ENCODE measurements at regions not wholly inside any gene's neighbourhood (a gene's known extent, or its start where the extent isn't known, plus 50 kb on each side); places are given as distances from the start of the nearest gene placed in this dataset.

- H3K9me3 ChIP-seq (ENCODE audit: insufficient read depth, low read length): no peaks in the 10 kb centered on the region
- H3K4me1 ChIP-seq (ENCODE audit: insufficient read depth, insufficient read length): no peaks in the 10 kb centered on the region
- no peaks in the 10 kb centered on the region for H3K36me3 ChIP-seq (ENCODE audit: insufficient read depth, insufficient read length, low read length)
- TF ChIP-seq YY1 (IDR thresholded peaks at IDR 0.05; ENCODE audit: insufficient read depth, insufficient read length) (no peak), SUZ12 (IDR thresholded peaks at IDR 0.05; ENCODE audit: extremely low read depth, insufficient read depth, insufficient read length) (no peak), ZNF274 (IDR thresholded peaks at IDR 0.05; ENCODE audit: low read depth, low read length) (no peak)
- H3K27me3 ChIP-seq (ENCODE audit: insufficient read depth, insufficient read length): no peaks in the 10 kb centered on the region
- no peak for DNase-seq (ENCODE audit: low read depth, low spot score)
- no peak overlapping the region for H3K4me3 ChIP-seq (ENCODE audit: insufficient read length, low read depth)
- no peak overlapping the region for H3K9ac ChIP-seq (ENCODE audit: insufficient read length, low read depth)
These were observed 118.2 kb upstream of the SLC5A12 start for GRCh38 chr11:26839911-26840698.

- Histone ChIP-seq H3K4me1 (ENCODE audit: insufficient read depth, insufficient read length) (no peaks in the 10 kb centered on the region), H3K27me3 (ENCODE audit: insufficient read depth, insufficient read length) (no peaks in the 10 kb centered on the region), H3K36me3 (ENCODE audit: insufficient read depth, insufficient read length, low read length) (no peaks in the 10 kb centered on the region), H3K9ac (ENCODE audit: insufficient read length, low read depth) (no peak overlapping the region), H3K4me3 (ENCODE audit: insufficient read length, low read depth) (no peak overlapping the region), H3K9me3 (ENCODE audit: insufficient read depth, low read length) (no peaks in the 10 kb centered on the region)
- no peak for DNase-seq (ENCODE audit: low read depth, low spot score)
- TF ChIP-seq YY1 (IDR thresholded peaks at IDR 0.05; ENCODE audit: insufficient read depth, insufficient read length) (no peak), SUZ12 (IDR thresholded peaks at IDR 0.05; ENCODE audit: extremely low read depth, insufficient read depth, insufficient read length) (no peak), ZNF274 (IDR thresholded peaks at IDR 0.05; ENCODE audit: low read depth, low read length) (no peak)
These were observed 120.1 kb upstream of the SLC5A12 start for GRCh38 chr11:26841818-26842473.

GRCh38 chr11:26842478-26843282, 120.8 kb upstream of the SLC5A12 start:
- no peak for DNase-seq (ENCODE audit: low read depth, low spot score)

GRCh38 chr11:26843539-26843938, 121.7 kb upstream of the SLC5A12 start:
- Histone ChIP-seq H3K9me3 (ENCODE audit: insufficient read depth, low read length) (no peaks in the 10 kb centered on the region), H3K4me3 (ENCODE audit: insufficient read length, low read depth) (no peak overlapping the region), H3K4me1 (ENCODE audit: insufficient read depth, insufficient read length) (no peaks in the 10 kb centered on the region), H3K9ac (ENCODE audit: insufficient read length, low read depth) (no peak overlapping the region), H3K36me3 (ENCODE audit: insufficient read depth, insufficient read length, low read length) (no peaks in the 10 kb centered on the region), H3K27me3 (ENCODE audit: insufficient read depth, insufficient read length) (no peaks in the 10 kb centered on the region)
- no peak for DNase-seq (ENCODE audit: low read depth, low spot score)
- TF ChIP-seq ZNF274 (IDR thresholded peaks at IDR 0.05; ENCODE audit: low read depth, low read length) (no peak), SUZ12 (IDR thresholded peaks at IDR 0.05; ENCODE audit: extremely low read depth, insufficient read depth, insufficient read length) (no peak), YY1 (IDR thresholded peaks at IDR 0.05; ENCODE audit: insufficient read depth, insufficient read length) (no peak)

More at GRCh38 chr11:26842478-26843282, 120.8 kb upstream of the SLC5A12 start:
- Histone ChIP-seq H3K27me3 (ENCODE audit: insufficient read depth, insufficient read length) (no peaks in the 10 kb centered on the region), H3K4me1 (ENCODE audit: insufficient read depth, insufficient read length) (no peaks in the 10 kb centered on the region), H3K9ac (ENCODE audit: insufficient read length, low read depth) (no peak overlapping the region), H3K36me3 (ENCODE audit: insufficient read depth, insufficient read length, low read length) (no peaks in the 10 kb centered on the region), H3K9me3 (ENCODE audit: insufficient read depth, low read length) (no peaks in the 10 kb centered on the region), H3K4me3 (ENCODE audit: insufficient read length, low read depth) (no peak overlapping the region)
- TF ChIP-seq ZNF274 (IDR thresholded peaks at IDR 0.05; ENCODE audit: low read depth, low read length): no peak
- no peak for TF ChIP-seq SUZ12 (IDR thresholded peaks at IDR 0.05; ENCODE audit: extremely low read depth, insufficient read depth, insufficient read length)
- no peak for TF ChIP-seq YY1 (IDR thresholded peaks at IDR 0.05; ENCODE audit: insufficient read depth, insufficient read length)

GRCh38 chr11:26844963-26845362, 123.1 kb upstream of the SLC5A12 start:
- DNase-seq (ENCODE audit: low read depth, low spot score): no peak
- Histone ChIP-seq H3K4me3 (ENCODE audit: insufficient read length, low read depth) (no peak overlapping the region), H3K9me3 (ENCODE audit: insufficient read depth, low read length) (no peaks in the 10 kb centered on the region), H3K36me3 (ENCODE audit: insufficient read depth, insufficient read length, low read length) (no peaks in the 10 kb centered on the region), H3K9ac (ENCODE audit: insufficient read length, low read depth) (no peak overlapping the region), H3K27me3 (ENCODE audit: insufficient read depth, insufficient read length) (no peaks in the 10 kb centered on the region), H3K4me1 (ENCODE audit: insufficient read depth, insufficient read length) (no peaks in the 10 kb centered on the region)
- TF ChIP-seq ZNF274 (IDR thresholded peaks at IDR 0.05; ENCODE audit: low read depth, low read length) (no peak), SUZ12 (IDR thresholded peaks at IDR 0.05; ENCODE audit: extremely low read depth, insufficient read depth, insufficient read length) (no peak), YY1 (IDR thresholded peaks at IDR 0.05; ENCODE audit: insufficient read depth, insufficient read length) (no peak)

GRCh38 chr11:26846227-26846626, 124.4 kb upstream of the SLC5A12 start:
- no peak overlapping the region for H3K9ac ChIP-seq (ENCODE audit: insufficient read length, low read depth)
- no peaks in the 10 kb centered on the region for H3K4me1 ChIP-seq (ENCODE audit: insufficient read depth, insufficient read length)
- no peaks in the 10 kb centered on the region for H3K27me3 ChIP-seq (ENCODE audit: insufficient read depth, insufficient read length)
- H3K9me3 ChIP-seq (ENCODE audit: insufficient read depth, low read length): no peaks in the 10 kb centered on the region
- TF ChIP-seq ZNF274 (IDR thresholded peaks at IDR 0.05; ENCODE audit: low read depth, low read length) (no peak), YY1 (IDR thresholded peaks at IDR 0.05; ENCODE audit: insufficient read depth, insufficient read length) (no peak), SUZ12 (IDR thresholded peaks at IDR 0.05; ENCODE audit: extremely low read depth, insufficient read depth, insufficient read length) (no peak)
- H3K36me3 ChIP-seq (ENCODE audit: insufficient read depth, insufficient read length, low read length): no peaks in the 10 kb centered on the region
- no peak for DNase-seq (ENCODE audit: low read depth, low spot score)
- no peak overlapping the region for H3K4me3 ChIP-seq (ENCODE audit: insufficient read length, low read depth)

Data from NT2/D1 (cell line).